Sigmoid colon (tissue), 6 donors: ENCODE measurements at regions not wholly inside any gene's neighbourhood (a gene's known extent, or its start where the extent isn't known, plus 50 kb on each side); places are given as distances from the start of the nearest gene placed in this dataset.

Source experiments
- DNase-seq: peaks from one replicate; pipeline ENCODE4 v3.0.0-alpha.2; 2019
- H3K27ac ChIP-seq, 4 donors: fragments of 200-600 bp; sonication (generic); one replicate each; pipeline ENCODE4 v1.5.1; 2016 to 2019; ENCODE audit warnings: mild to moderate bottlenecking in 1 of 4
- H3K27me3 ChIP-seq, 3 donors: fragments of 200-600 bp; sonication (generic); one replicate each; pipeline ENCODE4 v1.5.1; 2019; ENCODE audit warnings: mild to moderate bottlenecking in 1 of 3
- H3K36me3 ChIP-seq, 4 donors: fragments of 200-600 bp; sonication (generic); one replicate each; pipeline ENCODE4 v1.5.1; 2016 to 2019
- H3K4me1 ChIP-seq, 4 donors: fragments of 200-600 bp; sonication (generic); one replicate each; pipeline ENCODE4 v1.5.1; 2017 to 2019
- H3K4me3 ChIP-seq, 4 donors: fragments of 200-600 bp; sonication (generic); one replicate each; pipeline ENCODE4 v1.5.1; 2017 to 2019; ENCODE audit warnings: mild to moderate bottlenecking in 2 of 4, moderate library complexity in 1 of 4
- H3K9me3 ChIP-seq, 4 donors: fragments of 200-600 bp in 3 of 4; sonication (generic) in 3 of 4; one replicate each; pipeline versions ENCODE4 v1.5.1 to v1.6.1; 2013 to 2019
- CTCF ChIP-seq, 4 experiments: fragments of 450-650 bp in 3 of 4; fragments of 200-600 bp in 1 of 4; IDR thresholded peaks; one replicate each; pipeline ENCODE4 v1.5.1; 2016 to 2019; ENCODE audit warnings: antibody characterized with exemption in 4 of 4, mild to moderate bottlenecking in 3 of 4, moderate library complexity in 2 of 4
- EP300 ChIP-seq, 4 donors: sonication (generic); formaldehyde crosslinking; IDR thresholded peaks; one replicate each; pipeline ENCODE4 v1.6.1; 2017; ENCODE audit warnings: antibody characterized with exemption in 4 of 4
- POLR2A ChIP-seq, 2 donors: fragments of 450-650 bp; IDR thresholded peaks; one replicate each; pipeline ENCODE4 v1.6.1; 2016; ENCODE audit warnings: antibody characterized with exemption in 2 of 2, mild to moderate bottlenecking in 2 of 2, moderate library complexity in 2 of 2
- POLR2AphosphoS5 ChIP-seq, 4 donors: sonication (generic); formaldehyde crosslinking; IDR thresholded peaks; one replicate each; pipeline ENCODE4 v1.6.1; 2017; ENCODE audit warnings: antibody characterized with exemption in 4 of 4
- WGBS, 2 donors: extraction: QIAGEN DNeasy Blood & Tissue Kit; methylation state at CpG; one replicate each; pipeline ENCODE4 v1.1.7; 2013; 5-methylcytosine and 5-hydroxymethylcytosine counted together
- intact Hi-C: fragments of 100-400 bp; cut with DNase I; formaldehyde crosslinking; loops from one replicate; pipeline ENCODE4 v1.15.1; 2023
- donor health status: healthy with polysubstance abuse.
- donor health status: healthy.

GRCh38 chr16:87098361-87098760, 218.8 kb downstream of the C16orf95 start:
- 68 to 85% methylated on average over 5 of the region's 5 CpGs for WGBS, 2 donors
- Histone ChIP-seq H3K9me3 (no peaks in the 10 kb centered on the region), H3K27ac (no peak overlapping the region), H3K4me3 (no peak overlapping the region), H3K27me3 (peaks cover 3 to 40% (median 5%) of the 10 kb centered on the region in 3 donors), H3K4me1 (no peaks in the 10 kb centered on the region), H3K36me3 (no peaks in the 10 kb centered on the region)
- TF ChIP-seq POLR2AphosphoS5 (IDR thresholded peaks at IDR 0.05) (no peak), CTCF (IDR thresholded peaks at IDR 0.05) (no peak), POLR2A (IDR thresholded peaks at IDR 0.05) (no peak), EP300 (IDR thresholded peaks at IDR 0.05) (no peak)
- intact Hi-C loops, result no loop called here
- DNase-seq, result no peak

GRCh38 chr16:87098976-87099720, 218.0 kb downstream of the C16orf95 start:
- no peak overlapping the region for H3K4me3 ChIP-seq
- H3K36me3 ChIP-seq, result no peaks in the 10 kb centered on the region
- peaks cover 3 to 40% (median 5%) of the 10 kb centered on the region in 3 donors for H3K27me3 ChIP-seq
- H3K9me3 ChIP-seq, result no peaks in the 10 kb centered on the region
- intact Hi-C loops, result no loop called here
- 53 to 77% methylated on average over 9 of the region's 9 CpGs for WGBS, 2 donors
- DNase-seq, result no peak
- TF ChIP-seq EP300 (IDR thresholded peaks at IDR 0.05), result no peak
- no peak for TF ChIP-seq CTCF (IDR thresholded peaks at IDR 0.05)
- no peak for TF ChIP-seq POLR2AphosphoS5 (IDR thresholded peaks at IDR 0.05)
- no peak for TF ChIP-seq POLR2A (IDR thresholded peaks at IDR 0.05)
- no peak overlapping the region for H3K27ac ChIP-seq
- H3K4me1 ChIP-seq, result no peaks in the 10 kb centered on the region

GRCh38 chr16:87100306-87101058, 216.7 kb downstream of the C16orf95 start:
- peaks cover 3 to 40% (median 5%) of the 10 kb centered on the region in 3 donors for H3K27me3 ChIP-seq
- DNase-seq, result no peak
- no peaks in the 10 kb centered on the region for H3K4me1 ChIP-seq
- TF ChIP-seq EP300 (IDR thresholded peaks at IDR 0.05), result no peak
- TF ChIP-seq POLR2AphosphoS5 (IDR thresholded peaks at IDR 0.05), result no peak
- TF ChIP-seq POLR2A (IDR thresholded peaks at IDR 0.05), result no peak
- no peak for TF ChIP-seq CTCF (IDR thresholded peaks at IDR 0.05)
- no peak overlapping the region for H3K4me3 ChIP-seq
- H3K27ac ChIP-seq, result no peak overlapping the region
- H3K9me3 ChIP-seq, result no peaks in the 10 kb centered on the region
- 75% methylated on average over 11 of the region's 11 CpGs for WGBS, 2 donors
- H3K36me3 ChIP-seq, result no peaks in the 10 kb centered on the region
- intact Hi-C loops, result no loop called here

GRCh38 chr16:87101903-87102302, 215.3 kb downstream of the C16orf95 start:
- intact Hi-C loops, result no loop called here
- WGBS, 2 donors, result 74 to 79% methylated on average over 3 of the region's 3 CpGs

More at GRCh38 chr16:87101903-87102302, 215.3 kb downstream of the C16orf95 start:
- no peaks in the 10 kb centered on the region for H3K9me3 ChIP-seq
- H3K4me3 ChIP-seq, result no peak overlapping the region
- no peaks in the 10 kb centered on the region for H3K36me3 ChIP-seq
- peaks cover 0 to 28% (median 5%) of the 10 kb centered on the region in 3 donors for H3K27me3 ChIP-seq
- no peak overlapping the region for H3K27ac ChIP-seq
- H3K4me1 ChIP-seq, result no peaks in the 10 kb centered on the region
- no peak for TF ChIP-seq POLR2AphosphoS5 (IDR thresholded peaks at IDR 0.05)
- TF ChIP-seq CTCF (IDR thresholded peaks at IDR 0.05), result no peak
- TF ChIP-seq POLR2A (IDR thresholded peaks at IDR 0.05), result no peak
- no peak for DNase-seq
